ENCODE measurements at regions not wholly inside any gene's neighbourhood (a gene's known extent, or its start where the extent isn't known, plus 50 kb on each side); places are given as distances from the start of the nearest gene placed in this dataset.

GRCh38 chr5:33310451-33310850 is 130.3 kb upstream of the TARS1 start:
- no peak for TF ChIP-seq CTCF (IDR thresholded peaks at IDR 0.05)
- TF ChIP-seq POLR2A (IDR thresholded peaks at IDR 0.05), result no peak

Data from lower leg skin (tissue), 3 donors.